Panc1 (cell line): ENCODE measurements at regions not wholly inside any gene's neighbourhood (a gene's known extent, or its start where the extent isn't known, plus 50 kb on each side); places are given as distances from the start of the nearest gene placed in this dataset.

ENCODE experiments used
- TF ChIP-seq, protein P1 (sequence below): fragments of 450-650 bp; IDR thresholded peaks from 2 replicates; pipeline ENCODE4 v1.5.1; 2017; ENCODE audit warnings: mild to moderate bottlenecking
- TF ChIP-seq, protein P2 (sequence below), 2 experiments: IDR thresholded peaks; 2 replicates each; pipeline ENCODE4 v1.6.1; 2011 to 2012; ENCODE audit warnings: low read depth in 2 of 2, control low read depth in 1 of 2, low read length in 1 of 2, mild to moderate bottlenecking in 1 of 2, moderate library complexity in 1 of 2; ENCODE audit not compliant: insufficient read depth in 1 of 2

DNA sequence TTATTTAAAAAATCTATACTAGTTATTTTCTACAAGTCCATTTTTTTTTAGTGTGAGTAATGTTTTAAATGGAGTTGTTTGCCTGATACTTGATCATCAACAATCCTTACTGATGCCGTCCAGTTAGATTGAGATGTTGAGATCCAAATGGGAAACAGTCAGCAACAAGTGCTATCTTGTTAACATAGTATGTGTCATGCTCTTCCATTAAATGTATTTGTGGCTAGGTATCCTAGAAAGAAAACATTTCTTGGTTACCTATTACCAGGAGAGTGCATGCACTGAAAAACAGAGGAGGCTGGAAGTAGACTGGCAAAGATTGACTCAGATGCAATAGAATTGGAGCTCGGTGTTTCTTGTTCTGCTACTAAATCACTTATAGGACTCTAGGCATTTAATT lies 123.4 kb upstream of the MAN2A1 start:
- TF ChIP-seq, protein P1, sequence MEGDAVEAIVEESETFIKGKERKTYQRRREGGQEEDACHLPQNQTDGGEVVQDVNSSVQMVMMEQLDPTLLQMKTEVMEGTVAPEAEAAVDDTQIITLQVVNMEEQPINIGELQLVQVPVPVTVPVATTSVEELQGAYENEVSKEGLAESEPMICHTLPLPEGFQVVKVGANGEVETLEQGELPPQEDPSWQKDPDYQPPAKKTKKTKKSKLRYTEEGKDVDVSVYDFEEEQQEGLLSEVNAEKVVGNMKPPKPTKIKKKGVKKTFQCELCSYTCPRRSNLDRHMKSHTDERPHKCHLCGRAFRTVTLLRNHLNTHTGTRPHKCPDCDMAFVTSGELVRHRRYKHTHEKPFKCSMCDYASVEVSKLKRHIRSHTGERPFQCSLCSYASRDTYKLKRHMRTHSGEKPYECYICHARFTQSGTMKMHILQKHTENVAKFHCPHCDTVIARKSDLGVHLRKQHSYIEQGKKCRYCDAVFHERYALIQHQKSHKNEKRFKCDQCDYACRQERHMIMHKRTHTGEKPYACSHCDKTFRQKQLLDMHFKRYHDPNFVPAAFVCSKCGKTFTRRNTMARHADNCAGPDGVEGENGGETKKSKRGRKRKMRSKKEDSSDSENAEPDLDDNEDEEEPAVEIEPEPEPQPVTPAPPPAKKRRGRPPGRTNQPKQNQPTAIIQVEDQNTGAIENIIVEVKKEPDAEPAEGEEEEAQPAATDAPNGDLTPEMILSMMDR, result no peak
- TF ChIP-seq, protein P2, sequence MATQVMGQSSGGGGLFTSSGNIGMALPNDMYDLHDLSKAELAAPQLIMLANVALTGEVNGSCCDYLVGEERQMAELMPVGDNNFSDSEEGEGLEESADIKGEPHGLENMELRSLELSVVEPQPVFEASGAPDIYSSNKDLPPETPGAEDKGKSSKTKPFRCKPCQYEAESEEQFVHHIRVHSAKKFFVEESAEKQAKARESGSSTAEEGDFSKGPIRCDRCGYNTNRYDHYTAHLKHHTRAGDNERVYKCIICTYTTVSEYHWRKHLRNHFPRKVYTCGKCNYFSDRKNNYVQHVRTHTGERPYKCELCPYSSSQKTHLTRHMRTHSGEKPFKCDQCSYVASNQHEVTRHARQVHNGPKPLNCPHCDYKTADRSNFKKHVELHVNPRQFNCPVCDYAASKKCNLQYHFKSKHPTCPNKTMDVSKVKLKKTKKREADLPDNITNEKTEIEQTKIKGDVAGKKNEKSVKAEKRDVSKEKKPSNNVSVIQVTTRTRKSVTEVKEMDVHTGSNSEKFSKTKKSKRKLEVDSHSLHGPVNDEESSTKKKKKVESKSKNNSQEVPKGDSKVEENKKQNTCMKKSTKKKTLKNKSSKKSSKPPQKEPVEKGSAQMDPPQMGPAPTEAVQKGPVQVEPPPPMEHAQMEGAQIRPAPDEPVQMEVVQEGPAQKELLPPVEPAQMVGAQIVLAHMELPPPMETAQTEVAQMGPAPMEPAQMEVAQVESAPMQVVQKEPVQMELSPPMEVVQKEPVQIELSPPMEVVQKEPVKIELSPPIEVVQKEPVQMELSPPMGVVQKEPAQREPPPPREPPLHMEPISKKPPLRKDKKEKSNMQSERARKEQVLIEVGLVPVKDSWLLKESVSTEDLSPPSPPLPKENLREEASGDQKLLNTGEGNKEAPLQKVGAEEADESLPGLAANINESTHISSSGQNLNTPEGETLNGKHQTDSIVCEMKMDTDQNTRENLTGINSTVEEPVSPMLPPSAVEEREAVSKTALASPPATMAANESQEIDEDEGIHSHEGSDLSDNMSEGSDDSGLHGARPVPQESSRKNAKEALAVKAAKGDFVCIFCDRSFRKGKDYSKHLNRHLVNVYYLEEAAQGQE (IDR thresholded peaks at IDR 0.05; ENCODE audit: insufficient read depth in 1 of 2, low read depth in 2 of 2, low read length in 1 of 2), result no peak
